ENCODE measurements at regions not wholly inside any gene's neighbourhood (a gene's known extent, or its start where the extent isn't known, plus 50 kb on each side); places are given as distances from the start of the nearest gene placed in this dataset.
"Not testable (repeated sequence)": the region's sequence is repeated elsewhere in the genome, so short reads cannot be mapped to it uniquely, and the experiment has no call there.

DNA sequence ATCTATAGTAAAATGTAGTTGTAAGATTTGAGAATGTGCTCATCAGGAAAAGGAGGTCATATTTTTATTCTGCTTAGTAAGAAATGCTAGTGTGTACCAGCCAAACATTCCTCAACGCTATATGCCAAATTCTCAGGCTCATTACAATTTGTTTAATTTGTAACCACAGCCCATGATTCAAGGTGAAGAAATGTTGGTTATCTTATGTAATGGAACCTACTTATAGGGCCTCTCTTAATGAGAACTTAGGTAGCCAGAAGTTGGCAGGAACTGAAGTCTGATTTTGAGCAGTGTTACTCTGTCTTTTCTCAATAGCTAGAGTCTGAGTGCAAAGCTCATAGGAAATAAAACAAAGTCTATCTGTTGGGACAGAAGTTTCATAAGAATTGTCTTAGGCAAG is 595.0 kb downstream of the GLUD2 start:
- H3K36me3 Mint-ChIP-seq (ENCODE audit: low read depth) = no peaks in the 10 kb centered on the region
- no peak overlapping the region for H3K27ac Mint-ChIP-seq
- no peaks in the 10 kb centered on the region for H3K9me3 Mint-ChIP-seq
- H3K27me3 Mint-ChIP-seq = no peaks in the 10 kb centered on the region
- H3K4me3 Mint-ChIP-seq = no peak overlapping the region
- intact Hi-C loops (cut with micrococcal nuclease) = no loop called here
- peaks cover 5% of the 10 kb centered on the region for H3K4me1 Mint-ChIP-seq (ENCODE audit: low read depth)

DNA sequence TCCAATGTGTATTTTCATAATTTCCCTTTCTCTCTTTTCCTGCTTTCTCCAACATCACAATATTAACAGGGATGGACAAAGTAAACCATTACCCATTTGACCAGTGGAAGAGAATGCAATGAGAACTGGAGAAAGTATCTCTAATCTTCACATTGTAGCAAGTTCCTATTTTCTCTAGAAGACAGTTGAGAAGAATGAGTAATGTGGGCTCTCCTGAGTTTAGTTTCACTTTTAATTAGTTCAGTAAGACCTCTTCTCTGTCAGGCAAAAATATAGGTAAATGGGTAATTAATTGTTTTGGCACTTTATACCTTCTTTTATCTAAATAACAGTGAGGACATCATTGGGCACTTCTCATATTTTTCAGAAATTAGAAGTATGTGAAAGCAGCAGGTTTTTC is 602.0 kb downstream of the GLUD2 start:
- Mint-ChIP-seq H3K36me3 (ENCODE audit: low read depth) (no peaks in the 10 kb centered on the region), H3K27me3 (no peaks in the 10 kb centered on the region), H3K27ac (no peak overlapping the region), H3K4me3 (no peak overlapping the region), H3K4me1 (ENCODE audit: low read depth) (no peaks in the 10 kb centered on the region), H3K9me3 (no peaks in the 10 kb centered on the region)
- intact Hi-C loops (cut with micrococcal nuclease) = no loop called here

DNA sequence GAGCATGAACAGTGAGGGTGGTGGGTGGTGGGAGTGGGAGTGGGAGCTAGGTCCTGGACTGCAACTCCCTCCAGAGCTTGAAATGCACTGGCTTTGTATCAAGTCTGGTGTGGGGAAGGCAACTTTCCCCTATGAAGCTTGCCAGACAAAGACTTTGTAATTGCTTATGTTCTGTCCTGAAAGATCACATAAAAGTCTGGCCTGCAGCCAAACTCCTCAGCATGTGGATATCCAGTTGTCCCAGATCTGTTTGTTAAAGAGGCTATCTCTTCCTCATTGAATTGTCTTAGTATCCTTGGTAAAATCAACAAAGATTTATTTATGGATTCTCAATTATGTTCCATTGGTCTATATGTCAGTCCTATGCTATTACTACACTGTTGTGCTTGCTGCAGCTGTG is 607.9 kb downstream of the GLUD2 start:
- Mint-ChIP-seq H3K27me3 (no peaks in the 10 kb centered on the region), H3K9me3 (no peaks in the 10 kb centered on the region), H3K27ac (no peak overlapping the region), H3K36me3 (ENCODE audit: low read depth) (no peaks in the 10 kb centered on the region), H3K4me1 (ENCODE audit: low read depth) (no peaks in the 10 kb centered on the region), H3K4me3 (no peak overlapping the region)
- intact Hi-C loops (cut with micrococcal nuclease) = no loop called here

DNA sequence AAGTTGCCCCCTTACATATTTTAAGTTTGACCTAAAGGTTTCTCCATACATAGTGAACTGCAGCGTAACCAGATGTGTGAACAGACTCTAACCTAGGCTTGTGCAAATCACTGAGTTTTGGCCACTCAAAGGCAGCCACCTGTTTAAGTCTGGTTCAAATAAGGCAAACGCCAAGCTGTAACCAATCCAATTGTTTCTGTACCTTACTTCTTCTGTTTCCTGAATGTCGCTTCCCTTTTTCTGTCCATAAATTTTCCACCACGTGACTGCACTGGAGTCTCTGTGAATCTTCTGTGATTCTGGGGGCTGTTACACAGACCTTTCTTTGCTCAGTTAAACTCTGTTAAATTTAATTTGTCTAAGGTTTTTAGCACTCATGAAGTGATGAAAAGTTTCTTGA is 618.8 kb downstream of the GLUD2 start:
- H3K27ac Mint-ChIP-seq = no peak overlapping the region
- intact Hi-C loops (cut with micrococcal nuclease) = no loop called here
- no peak overlapping the region for H3K4me3 Mint-ChIP-seq
- H3K4me1 Mint-ChIP-seq (ENCODE audit: low read depth) = no peaks in the 10 kb centered on the region
- no peaks in the 10 kb centered on the region for H3K36me3 Mint-ChIP-seq (ENCODE audit: low read depth)
- no peaks in the 10 kb centered on the region for H3K9me3 Mint-ChIP-seq
- H3K27me3 Mint-ChIP-seq = no peaks in the 10 kb centered on the region

DNA sequence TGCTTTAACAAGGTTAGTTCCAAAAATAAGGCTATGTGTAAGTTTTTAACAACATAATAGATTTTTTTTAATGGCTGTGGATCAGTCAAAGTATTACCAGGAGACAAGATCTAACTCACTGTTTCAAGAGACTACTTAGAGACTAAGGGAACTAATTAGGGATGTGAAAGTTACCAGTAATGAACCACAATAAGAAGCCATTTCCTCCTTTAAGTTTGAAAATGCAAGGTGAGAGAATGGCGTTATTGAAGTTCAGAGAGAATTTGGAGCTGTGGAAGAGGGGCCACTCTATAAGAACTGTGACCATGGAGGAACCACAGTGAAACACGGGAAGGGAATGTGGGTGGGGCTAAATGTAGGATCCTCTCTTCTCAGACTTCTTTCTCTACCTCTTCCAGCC is 624.2 kb downstream of the GLUD2 start:
- H3K4me3 Mint-ChIP-seq = no peak overlapping the region
- H3K27ac Mint-ChIP-seq = no peak overlapping the region
- intact Hi-C loops (cut with micrococcal nuclease) = no loop called here
- H3K36me3 Mint-ChIP-seq (ENCODE audit: low read depth) = no peaks in the 10 kb centered on the region
- H3K4me1 Mint-ChIP-seq (ENCODE audit: low read depth) = no peaks in the 10 kb centered on the region
- peaks cover 14% of the 10 kb centered on the region for H3K9me3 Mint-ChIP-seq
- no peaks in the 10 kb centered on the region for H3K27me3 Mint-ChIP-seq

DNA sequence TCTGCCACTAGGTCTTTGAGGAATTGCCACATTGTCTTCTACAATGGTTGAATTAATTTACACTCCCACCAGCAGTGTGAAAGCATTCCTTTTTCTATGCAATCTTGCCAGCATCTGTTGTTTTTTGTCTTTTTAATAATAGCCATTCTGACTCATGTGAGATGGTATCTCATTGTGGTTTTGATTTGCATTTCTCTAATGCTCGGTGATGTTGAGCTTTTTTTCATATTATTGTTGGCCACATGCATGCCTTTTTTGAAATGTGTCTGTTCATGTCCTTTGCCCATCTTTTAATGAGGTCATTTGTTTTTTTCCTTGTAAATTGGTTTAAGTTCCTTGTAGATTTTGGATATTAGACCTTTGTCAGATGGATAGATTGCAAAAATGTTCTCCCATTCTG is 661.8 kb downstream of the GLUD2 start:
- H3K27me3 Mint-ChIP-seq; H3K4me1 Mint-ChIP-seq (ENCODE audit: low read depth); H3K36me3 Mint-ChIP-seq (ENCODE audit: low read depth); H3K27ac Mint-ChIP-seq; intact Hi-C loops (cut with micrococcal nuclease); H3K4me3 Mint-ChIP-seq: not testable (repeated sequence)
- H3K9me3 Mint-ChIP-seq = peaks cover 17% of the 10 kb centered on the region

DNA sequence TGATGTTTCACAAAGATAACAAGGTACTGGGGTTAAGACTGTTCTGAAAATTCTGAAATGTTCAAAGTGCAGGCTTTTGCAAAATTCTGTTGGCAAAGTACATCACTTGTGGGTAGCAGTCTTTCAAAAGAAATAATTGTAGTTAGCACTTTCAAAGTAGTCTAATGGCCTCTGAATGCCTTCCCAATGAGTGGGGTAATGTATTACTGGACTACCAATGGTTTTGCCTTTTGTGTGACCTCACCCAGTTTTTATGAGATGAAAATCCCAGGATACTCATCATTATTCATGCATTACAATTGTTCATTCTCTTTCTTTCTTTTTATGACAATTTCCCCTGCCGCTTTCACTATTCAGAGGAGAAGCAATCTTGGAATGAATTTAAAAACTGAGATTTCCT is 686.1 kb downstream of the GLUD2 start:
- Mint-ChIP-seq H3K36me3 (ENCODE audit: low read depth) (no peaks in the 10 kb centered on the region), H3K27me3 (no peaks in the 10 kb centered on the region), H3K4me1 (ENCODE audit: low read depth) (no peaks in the 10 kb centered on the region)

DNA sequence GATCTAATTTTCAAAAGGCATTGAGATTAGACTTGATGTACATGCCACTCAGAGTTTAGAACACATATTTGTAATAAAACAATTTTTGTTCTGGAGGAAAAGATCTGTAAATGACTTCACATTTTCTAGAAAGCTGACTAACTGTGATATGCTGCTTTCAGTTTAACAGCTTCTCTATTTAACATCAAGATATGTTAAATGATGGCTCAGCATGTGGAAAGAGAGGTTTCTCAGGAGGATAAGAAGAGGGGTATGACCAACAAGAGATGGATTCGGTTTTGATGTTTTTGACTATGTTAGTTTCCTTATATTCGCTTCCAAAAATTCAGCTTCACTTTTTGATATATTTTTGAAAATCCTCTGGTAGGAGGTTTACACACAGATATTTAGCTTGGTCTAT is 698.7 kb downstream of the GLUD2 start:
- H3K4me3 Mint-ChIP-seq = no peak overlapping the region

More for the DNA sequence above, 686.1 kb downstream of the GLUD2 start:
- H3K9me3 Mint-ChIP-seq = no peaks in the 10 kb centered on the region
- no peak overlapping the region for H3K27ac Mint-ChIP-seq
- H3K4me3 Mint-ChIP-seq = no peak overlapping the region
- intact Hi-C loops (cut with micrococcal nuclease) = no loop called here

DNA sequence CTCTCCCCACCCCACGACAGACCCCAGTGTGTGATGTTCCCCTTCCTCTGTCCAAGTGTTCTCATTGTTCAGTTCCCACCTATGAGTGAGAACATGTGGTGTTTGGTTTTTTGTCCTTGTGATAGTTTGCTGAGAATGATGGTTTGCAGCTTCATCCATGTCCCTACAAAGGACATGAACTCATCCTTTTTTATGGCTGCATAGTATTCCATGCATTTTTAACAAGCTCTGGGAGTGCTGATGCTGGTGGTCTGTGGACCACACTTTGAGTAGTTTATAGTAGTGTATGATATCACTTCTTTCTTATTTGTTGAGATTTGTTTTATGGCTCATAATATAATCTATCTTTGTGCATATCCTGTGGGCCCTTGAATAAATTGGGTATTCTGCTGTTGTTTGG is 706.2 kb downstream of the GLUD2 start:
- H3K27ac Mint-ChIP-seq; H3K36me3 Mint-ChIP-seq (ENCODE audit: low read depth); H3K4me1 Mint-ChIP-seq (ENCODE audit: low read depth); H3K27me3 Mint-ChIP-seq; H3K9me3 Mint-ChIP-seq; H3K4me3 Mint-ChIP-seq; intact Hi-C loops (cut with micrococcal nuclease): not testable (repeated sequence)

More for the DNA sequence above, 698.7 kb downstream of the GLUD2 start:
- Mint-ChIP-seq H3K27ac (no peak overlapping the region), H3K27me3 (no peaks in the 10 kb centered on the region), H3K9me3 (no peaks in the 10 kb centered on the region), H3K4me1 (ENCODE audit: low read depth) (no peaks in the 10 kb centered on the region), H3K36me3 (ENCODE audit: low read depth) (no peaks in the 10 kb centered on the region)
- intact Hi-C loops (cut with micrococcal nuclease) = no loop called here

DNA sequence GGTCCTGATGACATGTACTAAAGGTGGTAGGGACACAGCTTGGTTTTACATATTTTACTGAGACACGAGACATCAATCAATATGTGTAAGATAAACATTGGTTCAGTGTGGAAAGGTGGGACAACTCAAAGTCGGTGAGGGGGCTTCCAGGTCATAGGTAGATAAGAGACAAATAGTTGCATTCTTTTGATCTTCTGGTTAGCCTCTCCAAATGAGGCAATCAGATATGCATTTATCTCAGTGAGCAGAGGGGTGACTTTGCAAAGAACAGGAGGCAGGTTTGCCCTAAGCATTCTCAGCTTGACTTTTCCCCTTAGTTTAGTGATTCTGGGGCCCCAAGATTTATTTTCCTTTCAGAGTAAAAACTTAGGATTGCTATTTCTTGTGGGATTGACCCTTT is 706.9 kb downstream of the GLUD2 start:
- intact Hi-C loops (cut with micrococcal nuclease) = no loop called here
- Mint-ChIP-seq H3K4me3 (no peak overlapping the region), H3K27ac (no peak overlapping the region), H3K4me1 (ENCODE audit: low read depth) (no peaks in the 10 kb centered on the region), H3K9me3 (no peaks in the 10 kb centered on the region), H3K36me3 (ENCODE audit: low read depth) (no peaks in the 10 kb centered on the region), H3K27me3 (no peaks in the 10 kb centered on the region)

DNA sequence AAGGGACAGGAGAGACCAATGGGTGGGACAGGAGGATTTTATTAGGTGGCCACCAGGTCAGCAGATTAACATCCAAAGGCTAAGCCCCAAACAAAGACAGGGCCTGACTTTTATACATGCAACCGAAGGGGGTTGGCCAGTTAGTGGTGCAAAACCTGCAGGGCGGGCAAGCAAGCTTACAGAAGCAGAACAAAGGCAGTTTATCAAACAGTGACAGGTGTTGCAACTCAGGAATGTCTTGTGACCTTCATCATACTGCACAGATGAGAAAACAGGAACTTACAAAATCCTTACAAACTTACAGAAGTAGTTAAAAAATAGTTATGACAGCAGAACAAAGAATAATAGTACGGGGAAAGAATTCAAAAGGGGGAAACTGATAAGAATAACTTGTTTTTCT is 708.1 kb downstream of the GLUD2 start:
- Mint-ChIP-seq H3K4me3 (no peak overlapping the region), H3K27me3 (no peaks in the 10 kb centered on the region), H3K9me3 (no peaks in the 10 kb centered on the region), H3K36me3 (ENCODE audit: low read depth) (no peaks in the 10 kb centered on the region), H3K27ac (no peak overlapping the region), H3K4me1 (ENCODE audit: low read depth) (no peaks in the 10 kb centered on the region)
- intact Hi-C loops (cut with micrococcal nuclease) = no loop called here

DNA sequence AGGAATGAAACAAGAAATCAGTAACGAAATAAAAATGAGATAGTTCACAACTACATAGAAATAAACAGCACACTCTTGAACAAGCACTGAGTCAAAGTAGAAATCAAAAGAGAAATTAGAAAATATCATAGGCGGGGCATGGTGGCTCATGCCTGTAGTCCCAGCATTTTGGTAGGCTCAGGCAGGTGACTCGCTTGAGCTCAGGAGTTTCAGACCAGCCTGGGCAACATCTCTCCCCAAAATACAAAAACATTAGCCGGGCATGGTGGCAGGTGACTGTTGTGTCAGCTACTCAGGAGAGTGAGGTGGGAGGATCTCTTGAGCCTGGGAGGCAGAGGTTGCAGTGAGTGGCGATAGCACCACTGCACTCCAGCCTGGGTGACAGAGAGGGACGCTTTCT is 714.4 kb downstream of the GLUD2 start:
- H3K9me3 Mint-ChIP-seq = no peaks in the 10 kb centered on the region
- H3K4me1 Mint-ChIP-seq (ENCODE audit: low read depth) = no peaks in the 10 kb centered on the region
- intact Hi-C loops (cut with micrococcal nuclease) = no loop called here
- H3K36me3 Mint-ChIP-seq (ENCODE audit: low read depth) = no peaks in the 10 kb centered on the region
- H3K4me3 Mint-ChIP-seq = no peak overlapping the region
- no peaks in the 10 kb centered on the region for H3K27me3 Mint-ChIP-seq
- no peak overlapping the region for H3K27ac Mint-ChIP-seq

DNA sequence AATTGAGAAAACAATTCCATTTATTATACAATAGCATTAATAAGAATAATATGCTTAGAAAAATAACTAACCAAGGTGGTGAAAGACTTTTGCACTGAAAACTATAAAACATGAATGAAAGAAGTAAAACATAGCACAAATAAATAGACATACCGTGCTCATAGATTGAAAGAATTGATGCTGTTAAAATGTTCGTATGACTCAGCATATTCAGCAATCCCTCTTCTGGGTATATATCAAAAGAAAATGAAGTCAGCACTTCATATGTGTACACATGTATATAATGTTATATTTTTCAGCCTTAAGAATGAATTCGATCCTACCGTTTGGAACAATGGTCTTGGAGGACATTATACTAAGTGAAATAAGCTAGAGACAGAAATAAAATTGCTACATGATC is 716.3 kb downstream of the GLUD2 start:
- Mint-ChIP-seq H3K4me1 (ENCODE audit: low read depth) (no peaks in the 10 kb centered on the region), H3K27ac (no peak overlapping the region), H3K4me3 (no peak overlapping the region), H3K27me3 (no peaks in the 10 kb centered on the region), H3K9me3 (no peaks in the 10 kb centered on the region), H3K36me3 (ENCODE audit: low read depth) (no peaks in the 10 kb centered on the region)
- intact Hi-C loops (cut with micrococcal nuclease) = no loop called here

DNA sequence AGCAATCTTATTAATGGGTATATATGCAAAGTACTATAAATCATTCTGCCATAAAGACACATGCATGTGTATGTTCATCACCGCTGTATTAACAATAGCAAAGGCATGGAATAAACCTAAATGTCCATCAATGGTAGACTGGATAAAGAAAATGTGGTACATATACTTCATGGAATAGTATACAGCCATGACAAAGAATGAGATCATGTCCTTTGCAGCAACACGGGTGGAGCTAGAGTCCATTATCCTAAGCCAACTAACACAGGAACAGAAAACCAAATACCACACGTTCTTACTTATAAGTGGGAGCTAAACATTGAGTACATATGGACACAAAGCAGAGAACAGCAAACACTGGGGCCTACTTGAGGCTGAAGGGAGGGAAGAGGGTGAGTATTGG is 720.8 kb downstream of the GLUD2 start:
- H3K27me3 Mint-ChIP-seq; H3K9me3 Mint-ChIP-seq; H3K27ac Mint-ChIP-seq; intact Hi-C loops (cut with micrococcal nuclease); H3K4me3 Mint-ChIP-seq; H3K4me1 Mint-ChIP-seq (ENCODE audit: low read depth); H3K36me3 Mint-ChIP-seq (ENCODE audit: low read depth): not testable (repeated sequence)

DNA sequence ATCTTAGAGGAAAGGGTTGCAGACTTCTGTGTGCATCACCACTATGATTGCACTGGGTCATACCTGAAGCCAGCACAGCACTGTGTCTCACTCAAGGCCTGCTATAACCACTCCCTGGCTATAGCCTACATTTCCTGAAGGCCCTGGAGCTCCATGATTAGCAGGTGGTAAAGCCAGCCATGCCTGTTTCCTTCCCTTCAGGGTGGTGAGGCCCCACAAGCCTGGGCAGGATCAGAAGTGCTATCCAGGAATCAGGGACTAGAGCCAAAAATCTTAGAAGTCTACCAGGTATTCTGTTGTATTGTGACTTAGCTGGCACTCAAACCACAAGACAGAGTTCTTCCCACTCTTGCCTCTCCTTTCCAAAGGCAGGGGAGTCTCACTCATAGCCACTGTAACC is 734.6 kb downstream of the GLUD2 start:
- Mint-ChIP-seq H3K36me3 (ENCODE audit: low read depth) (no peaks in the 10 kb centered on the region), H3K4me1 (ENCODE audit: low read depth) (no peaks in the 10 kb centered on the region), H3K27ac (no peak overlapping the region), H3K9me3 (peaks cover under 1% of the 10 kb centered on the region), H3K4me3 (no peak overlapping the region), H3K27me3 (no peaks in the 10 kb centered on the region)
- intact Hi-C loops (cut with micrococcal nuclease) = no loop called here

DNA sequence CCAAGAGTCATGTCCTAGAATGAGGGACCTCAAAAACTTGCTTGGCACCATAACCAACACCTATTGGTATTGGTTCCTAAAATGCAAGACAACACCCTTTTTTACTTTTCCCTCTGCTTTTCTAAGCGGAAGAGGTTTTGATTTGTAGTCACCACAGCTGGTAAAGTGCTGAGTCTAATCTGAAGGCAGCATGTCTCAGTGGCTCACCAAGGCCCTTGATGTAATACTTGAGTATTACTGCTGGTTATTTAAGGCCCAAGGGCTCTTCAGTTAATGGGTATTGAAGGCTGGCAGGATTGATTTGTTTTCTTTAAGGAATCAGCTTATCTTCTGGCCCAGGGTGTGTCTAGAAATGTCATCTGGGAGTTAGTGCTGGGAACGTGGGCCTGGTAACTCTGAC is 735.1 kb downstream of the GLUD2 start:
- Mint-ChIP-seq H3K27ac (no peak overlapping the region), H3K36me3 (ENCODE audit: low read depth) (no peaks in the 10 kb centered on the region), H3K9me3 (peaks cover 4% of the 10 kb centered on the region), H3K4me1 (ENCODE audit: low read depth) (no peaks in the 10 kb centered on the region), H3K27me3 (no peaks in the 10 kb centered on the region), H3K4me3 (no peak overlapping the region)
- intact Hi-C loops (cut with micrococcal nuclease) = no loop called here
